IPS-NIHi7 (cell line): ENCODE measurements at regions not wholly inside any gene's neighbourhood (a gene's known extent, or its start where the extent isn't known, plus 50 kb on each side); places are given as distances from the start of the nearest gene placed in this dataset.

ENCODE experiments used
- DNase-seq: peaks from one replicate; pipeline ENCODE4 v3.0.0; 2012; ENCODE audit warnings: mixed read lengths; ENCODE audit errors: extremely low spot score

DNA sequence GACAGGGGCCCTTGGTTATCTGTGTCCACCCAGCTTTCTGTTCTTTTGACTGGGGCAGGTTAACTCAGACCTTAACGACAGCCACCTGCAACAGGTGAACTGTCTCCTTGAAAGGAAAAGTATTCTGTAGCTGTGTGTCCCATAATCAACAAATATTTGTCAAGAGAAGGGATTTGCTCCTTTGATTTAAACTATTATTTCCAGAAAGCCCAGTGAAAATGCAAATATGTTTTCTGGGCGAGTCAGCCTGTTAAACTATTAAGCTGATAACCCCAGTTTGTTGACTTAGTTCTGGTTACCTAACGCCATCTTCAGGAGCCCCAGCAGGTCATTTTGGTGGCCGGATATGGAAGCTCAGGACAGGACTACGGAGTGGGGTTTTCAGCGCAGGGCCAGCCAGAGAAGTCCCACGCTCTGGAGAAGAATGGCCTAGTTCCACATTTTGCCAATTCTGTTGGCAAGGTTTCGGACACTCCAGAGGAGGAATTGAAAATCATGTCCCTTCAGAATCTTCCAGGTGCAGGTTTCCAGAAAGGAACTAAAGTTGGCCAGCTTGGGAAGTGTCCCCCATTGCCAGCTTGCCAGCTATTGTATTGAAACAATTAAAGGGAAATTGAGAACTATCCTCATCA is 54.5 kb downstream of the ADRA2A start:
- no peak for DNase-seq

DNA sequence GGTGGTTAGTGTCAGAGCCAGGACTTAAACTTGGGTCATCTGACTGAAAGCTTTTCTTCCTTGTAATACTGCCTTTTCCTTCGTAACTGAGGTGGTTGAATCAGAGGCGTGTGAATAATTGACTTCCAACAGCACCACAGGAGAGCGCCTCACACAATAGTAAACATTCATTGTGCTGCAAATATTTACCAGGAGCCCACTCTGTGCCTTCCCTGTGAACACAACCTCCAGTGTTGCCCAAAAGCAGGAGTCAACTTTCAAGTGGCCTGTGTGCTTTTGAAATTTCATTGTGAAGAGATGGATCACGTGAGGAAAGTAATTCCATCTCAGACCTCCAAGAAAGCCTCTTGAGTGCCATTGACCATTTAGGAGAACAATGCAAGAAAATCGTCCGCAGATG is 60.2 kb downstream of the ADRA2A start:
- peak; percentile 67 for DNase-seq

DNA sequence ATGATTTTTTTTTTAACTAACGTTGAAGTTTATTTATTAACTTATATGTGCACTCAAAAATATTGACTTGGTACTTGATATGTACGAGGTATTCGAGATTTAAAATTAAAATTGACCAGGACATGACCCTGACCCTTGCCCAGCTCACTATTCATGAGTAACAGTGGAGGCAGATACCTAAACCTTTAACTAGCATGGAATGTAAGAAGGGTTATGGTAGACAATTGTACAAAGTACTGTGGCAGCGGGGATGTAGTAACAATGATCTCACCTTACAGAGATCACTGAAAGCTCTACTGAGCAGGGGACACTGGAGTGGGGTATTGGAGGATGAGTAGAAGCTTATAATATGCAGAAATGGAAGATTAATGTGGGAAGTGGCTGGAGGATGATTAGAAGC is 60.8 kb downstream of the ADRA2A start:
- no peak for DNase-seq

DNA sequence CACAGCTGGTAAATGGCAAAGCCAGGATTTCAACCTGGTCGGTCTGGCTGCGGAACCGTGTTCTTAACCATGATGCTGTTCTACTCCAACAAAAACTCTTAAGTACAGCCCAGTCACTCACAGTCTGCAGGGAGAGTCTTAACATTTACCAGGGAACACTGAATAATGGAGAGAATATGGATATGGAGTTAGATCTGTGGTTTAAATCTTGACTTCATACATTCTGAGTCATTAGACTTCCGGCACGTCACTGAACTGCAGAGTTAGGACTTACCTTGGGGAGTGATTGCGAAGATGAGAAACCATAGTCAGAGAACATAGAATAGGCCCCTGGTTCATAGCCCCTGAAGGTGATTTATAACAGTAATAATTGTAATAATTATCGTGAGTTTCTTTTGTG is 61.7 kb downstream of the ADRA2A start:
- DNase-seq: no peak

DNA sequence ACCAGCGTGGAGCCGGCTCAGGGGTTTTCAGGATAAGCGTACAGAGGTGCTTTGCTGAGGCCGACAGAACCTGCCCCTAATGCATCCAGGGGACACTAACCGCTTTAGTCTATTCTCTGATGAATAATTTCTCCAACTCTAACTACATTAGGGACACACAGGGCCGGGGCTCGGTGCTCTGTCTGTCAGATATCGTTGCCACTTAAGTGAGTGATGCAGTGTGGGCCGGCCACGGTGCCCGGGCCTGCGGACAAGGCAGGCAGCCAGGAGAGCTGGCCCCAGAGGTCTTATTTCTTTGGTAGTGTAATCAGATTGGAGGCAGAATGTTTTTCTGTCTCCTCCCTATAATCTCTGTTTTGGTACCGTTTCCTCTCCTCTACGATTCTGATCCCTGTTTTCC is 62.7 kb downstream of the ADRA2A start:
- no peak for DNase-seq

DNA sequence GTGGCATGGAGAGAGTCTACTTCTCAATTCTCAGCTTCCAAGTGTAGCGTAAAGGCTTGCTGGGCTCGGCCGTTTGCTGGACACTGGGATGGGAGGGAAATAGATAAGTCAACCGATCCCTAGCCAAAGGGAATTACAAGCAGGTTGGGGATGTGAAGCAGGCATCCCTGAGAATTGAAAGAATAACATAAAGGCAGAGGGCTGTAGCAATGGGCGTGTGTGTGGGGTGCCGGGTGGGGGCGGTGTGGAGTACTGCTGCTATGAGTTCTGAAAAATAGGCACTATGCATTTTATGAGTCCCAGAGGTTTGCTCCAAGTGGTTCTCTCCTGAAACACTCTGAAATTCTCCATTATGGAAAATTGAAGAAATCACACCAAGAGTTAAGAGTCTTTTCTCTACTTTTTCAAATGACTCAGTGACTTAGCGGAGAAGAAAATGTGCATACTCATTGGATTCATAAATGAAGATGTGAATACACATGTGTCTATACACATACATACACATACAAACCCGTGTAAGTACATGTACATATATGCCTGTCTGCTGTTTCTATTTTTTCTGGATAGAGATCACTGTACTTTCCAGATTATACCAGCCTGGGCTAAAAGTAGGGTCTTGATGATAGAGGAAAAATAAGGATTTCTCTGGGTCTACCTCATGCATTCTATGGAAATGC is 65.4 kb downstream of the ADRA2A start:
- DNase-seq: peak; percentile 52

DNA sequence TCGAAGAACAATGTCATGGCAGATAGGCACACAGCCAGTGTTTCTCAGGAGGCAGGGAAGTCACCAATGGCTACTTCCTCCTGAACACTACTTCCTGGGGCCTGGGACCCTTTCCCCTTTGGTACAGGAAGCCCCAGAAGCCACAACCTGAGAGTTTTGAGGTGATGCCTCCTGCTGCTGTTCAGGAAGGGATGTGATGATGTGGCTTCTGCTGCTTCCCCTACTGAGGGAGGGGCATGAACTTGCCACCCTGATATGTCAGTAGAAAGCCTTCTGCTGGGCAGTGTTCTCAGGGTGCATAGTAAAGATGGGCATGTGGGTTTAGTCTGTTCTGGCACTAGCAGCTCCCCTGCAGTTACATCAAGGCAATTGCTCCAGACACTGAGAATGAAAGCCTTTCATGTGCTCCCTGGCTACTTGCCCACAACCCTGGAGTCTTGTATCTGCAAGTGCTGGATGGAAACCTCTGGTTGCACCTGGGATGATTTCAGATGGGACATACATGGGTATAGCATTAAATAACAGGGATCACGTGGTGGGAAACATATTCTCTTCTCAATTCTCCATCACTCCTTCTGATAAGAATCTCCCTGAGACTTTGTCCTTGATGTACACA is 69.3 kb downstream of the ADRA2A start:
- DNase-seq: no peak

DNA sequence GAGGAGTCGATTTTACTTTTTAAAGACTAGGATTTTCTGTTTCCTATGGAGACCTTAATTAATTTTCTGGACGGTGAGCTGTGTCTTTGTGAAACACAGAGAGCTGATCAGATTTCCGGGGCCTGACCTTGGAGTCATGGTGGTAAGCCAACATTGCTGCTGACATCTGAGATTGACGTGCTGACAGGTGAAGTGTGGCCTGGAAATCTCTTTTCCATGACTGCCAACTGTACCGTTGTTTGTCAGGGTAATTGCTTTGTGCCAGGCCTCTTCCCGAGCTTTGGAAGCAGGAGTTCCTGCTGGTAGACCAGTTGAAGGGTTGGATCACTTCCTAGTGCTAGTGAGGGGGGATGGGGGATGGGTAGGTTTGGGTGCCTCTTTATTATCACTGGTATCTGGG is 71.2 kb downstream of the ADRA2A start:
- no peak for DNase-seq

DNA sequence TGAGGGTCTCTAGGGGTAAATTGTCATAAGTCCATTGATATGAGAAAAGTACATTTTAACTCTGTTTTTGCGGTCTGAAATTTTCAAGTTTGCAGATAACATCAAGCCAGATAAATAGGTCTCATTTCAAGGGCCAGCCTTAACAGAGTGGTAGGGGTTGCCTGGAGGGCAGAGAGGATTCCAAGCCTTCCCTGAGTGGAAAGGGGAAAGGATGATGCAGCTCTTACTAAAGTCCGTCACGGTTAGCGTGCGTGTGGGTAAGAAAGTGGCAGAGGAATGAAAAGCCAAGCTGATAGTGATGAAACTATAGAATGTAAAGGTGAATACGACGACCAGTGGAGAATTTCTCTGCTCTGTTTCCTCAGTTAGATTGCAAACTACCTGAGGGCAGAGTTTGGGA is 71.6 kb downstream of the ADRA2A start:
- peak; percentile 2 for DNase-seq

DNA sequence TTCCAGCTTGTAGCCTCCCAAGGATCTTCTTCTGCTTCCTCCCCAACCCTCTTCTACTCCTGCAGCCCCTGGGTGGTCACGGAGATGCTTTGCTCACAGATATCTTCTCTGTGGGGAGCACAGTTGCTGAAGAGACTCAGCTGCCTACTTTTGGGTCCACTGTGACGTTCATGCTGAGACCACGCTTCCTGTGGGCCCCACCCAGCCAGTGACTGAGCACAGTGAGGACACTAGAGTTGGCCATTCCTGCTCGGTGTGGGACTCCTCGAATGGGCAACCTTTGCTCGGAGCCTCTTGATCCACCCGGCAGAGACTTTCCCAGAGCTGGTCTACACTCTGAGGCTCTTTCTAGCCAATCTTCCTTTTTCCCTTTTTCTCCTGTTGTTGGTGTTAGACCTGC is 73.9 kb downstream of the ADRA2A start:
- peak; percentile 4 for DNase-seq

DNA sequence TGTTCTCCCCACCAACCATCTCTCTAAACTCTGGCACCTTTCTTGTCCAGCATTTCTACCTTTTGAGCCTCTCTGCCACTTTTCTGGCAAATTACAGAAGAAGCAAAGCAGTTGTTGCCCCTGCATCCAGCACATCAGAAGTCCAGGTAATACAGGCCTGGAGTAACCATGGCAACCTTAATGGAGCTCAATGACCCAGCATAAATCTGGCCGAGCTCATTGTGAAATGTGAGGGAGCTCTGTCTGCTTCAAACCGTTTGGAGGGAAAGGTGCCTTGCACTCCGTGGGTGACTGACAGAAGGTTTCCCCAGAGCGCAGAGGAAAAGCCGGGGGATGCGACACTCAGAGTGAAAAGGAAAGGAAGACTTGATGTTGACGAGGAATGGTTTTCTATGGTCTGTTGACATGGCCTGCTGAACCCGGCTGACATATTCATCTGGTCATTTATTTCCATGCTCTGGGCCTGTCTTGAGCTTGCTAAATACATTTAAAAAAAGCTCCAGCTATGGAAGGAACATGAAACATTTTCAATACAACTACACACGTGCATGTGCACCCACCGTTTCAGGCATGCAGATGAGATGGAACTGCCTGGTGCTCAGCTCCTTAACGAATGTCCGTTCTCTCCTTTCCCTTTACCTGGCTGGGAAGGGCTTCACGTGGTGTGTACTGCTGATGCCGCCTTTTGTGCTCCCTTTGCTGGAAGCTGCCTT is 74.9 kb downstream of the ADRA2A start:
- DNase-seq: peak; percentile 6

DNA sequence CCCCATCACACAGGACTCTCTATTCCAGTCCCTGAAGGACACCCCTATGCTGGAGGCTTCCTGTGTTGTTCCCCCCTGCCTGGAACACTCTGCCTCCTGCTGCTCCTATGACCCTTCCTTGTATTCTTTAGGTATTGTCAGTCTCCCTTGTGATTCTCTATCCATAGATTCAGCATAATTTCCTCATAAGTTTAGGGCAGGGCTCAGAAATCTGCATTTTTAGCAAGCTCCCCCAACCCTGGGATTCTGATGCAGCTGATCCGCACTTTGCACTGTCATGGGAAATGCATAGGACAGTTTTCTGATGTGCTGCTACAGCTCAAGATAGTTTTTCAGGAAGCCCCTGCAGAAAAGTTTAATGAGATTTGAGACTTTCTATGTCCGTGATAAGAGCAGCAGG is 79.9 kb downstream of the ADRA2A start:
- DNase-seq: no peak

DNA sequence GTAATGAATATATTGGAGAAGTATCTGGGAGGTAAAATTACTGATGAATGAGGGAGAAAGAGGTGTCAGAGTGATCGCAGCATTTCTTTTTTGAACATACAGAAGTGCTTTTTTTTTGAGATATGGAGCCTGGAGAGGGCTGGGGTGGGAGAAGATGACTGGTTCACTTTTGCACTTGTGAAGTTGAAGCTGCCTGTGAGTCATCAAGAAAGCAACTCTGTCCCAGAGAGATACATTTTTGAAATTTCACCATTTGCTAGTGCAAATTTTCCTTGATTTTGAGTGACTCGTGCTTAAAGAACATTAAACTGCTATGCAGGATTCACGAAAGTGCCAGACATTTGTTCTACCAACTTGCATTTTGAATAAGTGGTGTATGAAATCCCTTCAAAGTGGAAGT is 81.8 kb downstream of the ADRA2A start:
- DNase-seq: no peak

DNA sequence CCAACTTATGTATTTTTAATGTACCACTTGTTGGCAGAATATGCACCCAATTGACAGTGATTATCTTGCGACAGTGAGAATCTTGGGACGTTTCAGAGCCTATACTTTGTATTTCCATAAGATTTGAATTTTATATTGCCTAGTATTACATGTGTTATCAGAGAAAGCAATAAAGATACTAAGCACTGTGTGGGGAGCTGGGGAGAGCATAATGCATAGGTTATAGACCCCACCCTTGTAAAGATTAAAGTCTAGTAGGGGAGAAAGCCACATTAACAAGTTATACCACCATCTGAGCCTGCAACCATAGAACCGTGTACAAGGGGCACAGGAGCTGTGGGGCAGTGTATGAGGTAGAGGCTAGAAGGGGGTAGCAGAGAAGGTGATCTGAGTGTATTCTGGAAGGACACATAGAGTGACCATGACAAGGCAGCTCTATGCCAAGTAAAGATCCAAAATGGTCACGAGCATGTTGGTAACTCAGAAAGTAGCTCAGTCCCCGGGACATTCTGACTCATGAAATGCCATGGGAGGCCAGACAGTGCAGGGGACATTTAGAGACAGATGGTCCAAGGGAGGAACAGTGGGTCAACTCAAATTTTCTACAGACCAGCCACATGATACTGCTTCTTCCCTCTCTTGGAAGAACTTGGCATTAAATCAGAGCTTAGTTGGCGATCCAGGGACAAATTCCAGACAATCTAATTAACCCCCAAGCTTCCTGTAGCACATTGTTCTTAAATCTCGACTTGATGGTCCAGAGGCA is 84.5 kb downstream of the ADRA2A start:
- no peak for DNase-seq

DNA sequence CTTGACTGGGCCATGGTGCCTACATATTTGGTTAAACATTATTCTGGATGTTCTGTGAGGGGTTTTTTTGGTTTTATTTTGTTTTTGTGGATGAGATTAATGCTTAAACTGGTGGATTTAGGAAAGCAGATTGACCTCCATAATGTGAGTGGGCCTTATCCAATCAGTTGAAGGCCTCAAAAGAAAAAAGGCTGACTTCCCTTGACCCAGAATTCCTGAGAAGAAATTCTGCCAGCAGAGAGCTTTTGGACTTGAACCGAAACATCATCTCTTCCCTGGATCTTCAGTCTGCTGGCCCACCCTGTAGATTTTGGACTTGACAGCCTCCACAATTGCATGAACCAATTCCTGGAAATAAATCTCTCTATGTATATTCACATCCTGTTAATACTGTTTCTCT is 94.4 kb downstream of the ADRA2A start:
- DNase-seq: no peak

DNA sequence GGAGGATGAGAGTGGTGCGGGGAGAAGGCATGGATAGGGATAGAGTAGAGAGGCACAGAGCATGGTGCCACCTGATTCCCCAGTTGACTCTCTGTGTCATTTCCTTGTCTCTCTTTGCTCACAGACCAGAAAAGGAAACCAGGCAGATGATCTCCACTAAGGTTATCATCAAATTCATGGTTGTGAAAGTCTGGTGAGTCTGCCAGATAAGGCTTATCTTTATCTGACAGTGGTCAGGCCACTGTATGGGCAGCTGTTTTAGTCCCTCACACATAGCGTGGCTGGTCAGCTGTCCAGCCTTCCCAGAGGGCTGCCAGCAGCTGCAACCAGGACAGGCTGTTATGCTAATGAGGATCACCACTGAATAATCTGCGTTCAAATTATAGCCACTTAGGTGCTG is 99.0 kb downstream of the ADRA2A start:
- no peak for DNase-seq

DNA sequence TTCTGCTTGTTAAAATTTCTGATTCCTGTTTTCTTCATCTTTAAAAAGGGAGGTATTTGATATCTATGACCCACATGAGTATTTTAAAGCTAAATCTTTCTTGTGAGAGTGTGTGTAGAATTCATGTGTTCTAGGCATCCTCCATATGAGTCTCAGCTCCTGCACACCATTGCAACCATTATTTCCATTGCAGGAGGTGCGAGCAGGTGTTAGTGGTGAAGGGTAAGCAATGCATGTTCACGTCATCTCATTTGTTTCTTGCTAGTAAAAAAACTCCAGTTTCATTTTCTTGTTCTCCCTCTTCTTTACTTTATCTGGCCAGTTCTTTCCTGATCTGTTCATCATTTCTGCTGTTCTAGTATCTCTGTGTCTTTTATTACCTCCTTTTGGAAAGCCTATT is 100.5 kb downstream of the ADRA2A start:
- no peak for DNase-seq

DNA sequence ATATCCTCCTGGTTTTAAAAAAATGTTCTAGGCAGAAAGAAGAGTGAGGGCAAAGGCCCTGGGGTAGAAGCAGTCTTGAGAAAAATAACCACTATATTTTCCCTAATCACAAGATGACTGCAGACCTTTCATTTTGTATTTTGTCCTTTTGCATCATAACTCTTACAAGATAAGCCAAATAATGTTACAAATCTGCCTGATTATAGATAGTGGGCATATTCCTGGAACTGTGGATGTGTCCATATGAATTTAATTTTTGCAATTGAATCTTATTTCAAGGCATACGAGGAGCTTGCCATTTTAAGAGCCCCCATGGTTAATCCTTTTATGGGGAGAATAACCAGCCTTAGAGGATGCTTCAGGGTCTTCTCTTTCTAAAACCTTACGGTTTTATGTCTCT is 102.7 kb downstream of the ADRA2A start:
- DNase-seq: no peak

DNA sequence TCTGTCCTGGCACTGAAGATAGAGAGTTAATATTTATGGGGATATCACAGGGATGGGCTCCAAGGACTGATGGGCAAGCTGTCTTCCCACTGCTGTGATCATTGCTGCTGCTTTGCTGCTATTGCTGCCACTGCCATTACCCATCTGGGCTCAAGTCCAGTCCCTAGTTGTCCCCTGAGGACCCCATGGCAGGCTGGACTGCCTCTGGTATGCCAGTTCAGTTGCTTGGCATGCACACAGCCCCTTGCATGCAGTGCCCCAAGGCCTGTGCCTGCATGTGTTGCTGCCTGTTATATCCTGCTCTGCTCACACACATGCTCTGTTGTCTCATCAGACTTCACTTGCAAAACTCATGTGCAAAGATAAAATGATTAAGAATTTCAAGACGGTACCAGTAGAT is 109.5 kb downstream of the ADRA2A start:
- no peak for DNase-seq

DNA sequence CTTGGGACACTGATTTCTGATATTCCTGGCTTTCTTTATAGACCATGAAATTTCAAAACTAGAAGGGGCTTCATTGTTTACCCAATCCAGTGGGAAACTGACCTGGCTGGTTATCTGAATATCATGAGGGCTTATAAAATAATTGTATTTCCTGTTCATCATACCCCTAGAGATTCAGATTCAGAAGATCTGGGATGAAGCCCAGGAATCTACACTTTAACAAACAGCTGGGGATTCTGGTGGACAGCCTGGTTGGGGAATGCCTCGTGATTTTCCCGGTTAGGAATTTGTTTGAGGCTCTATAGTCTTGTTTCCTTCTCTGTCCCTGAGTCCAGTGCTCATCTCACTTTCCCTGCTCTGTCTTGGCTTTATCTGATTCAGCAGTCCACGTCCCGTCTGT is 110.3 kb downstream of the ADRA2A start:
- DNase-seq: no peak

DNA sequence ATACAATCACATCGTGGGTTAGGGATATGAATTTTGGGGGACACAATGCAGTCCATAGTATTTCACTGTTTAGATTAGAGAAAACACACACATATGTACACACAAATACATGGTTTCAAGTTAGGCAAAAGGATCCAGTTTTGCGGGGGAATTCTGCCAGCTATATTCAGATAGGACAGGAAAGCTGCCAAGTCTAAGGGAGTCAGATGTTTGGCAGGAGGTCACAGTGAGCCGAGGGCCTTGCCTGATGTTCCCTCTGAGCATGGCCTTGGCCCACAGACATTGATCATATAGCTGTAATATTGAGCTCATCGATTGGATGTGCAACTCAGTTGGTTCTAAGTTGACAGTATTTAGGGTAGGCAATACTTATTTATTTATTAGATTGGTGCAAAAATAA is 122.8 kb downstream of the ADRA2A start:
- DNase-seq: no peak
